H1 (cell line): ENCODE measurements at regions not wholly inside any gene's neighbourhood (a gene's known extent, or its start where the extent isn't known, plus 50 kb on each side); places are given as distances from the start of the nearest gene placed in this dataset.

Experiments
- CTCF ChIA-PET: fragments of 300-600 bp; sonication (Branson Sonifier 250); formaldehyde crosslinking; loops from one replicate; lab custom pipeline; 2021; ENCODE audit not compliant: partially characterized antibody; lab: Charles Lee
- POLR2A ChIA-PET: fragments of 300-600 bp; sonication (Branson Sonifier 250); formaldehyde crosslinking; loops from one replicate; lab custom pipeline; 2021; ENCODE audit warnings: inconsistent platforms; ENCODE audit not compliant: partially characterized antibody; lab: Charles Lee
- DNase-seq, 2 experiments: peaks; one replicate each; pipeline versions ENCODE4 v3.0.0 to v3.0.0-alpha.2; 2010 to 2022; ENCODE audit warnings: low spot score in 2 of 2, low read depth in 1 of 2, mixed read lengths in 1 of 2
- FAIRE-seq: peaks from 2 replicates; lab custom pipeline; 2011; peaks lifted over from hg19 to GRCh38; lab: Jason Lieb, UNC
- H2AFZ ChIP-seq: 2 replicates; pipeline ENCODE4 v1.8.1; 2012; ENCODE audit warnings: low read length, inconsistent platforms
- H2AK5ac ChIP-seq: 2 replicates; pipeline ENCODE4 v1.6.1; 2013; ENCODE audit warnings: low read depth, low read length
- H2BK120ac ChIP-seq: replicated peaks from 2 replicates; pipeline ENCODE3; 2013; ENCODE audit warnings: low read depth, low read length, inconsistent platforms
- H2BK12ac ChIP-seq: 2 replicates; pipeline ENCODE4 v1.6.1; 2013; ENCODE audit warnings: low read depth, low read length
- H2BK15ac ChIP-seq: 2 replicates; pipeline ENCODE4 v1.6.1; 2013; ENCODE audit warnings: low read length
- H2BK20ac ChIP-seq: 2 replicates; pipeline ENCODE4 v1.6.1; 2013; ENCODE audit warnings: low read length
- H2BK5ac ChIP-seq: 2 replicates; pipeline ENCODE4 v1.6.1; 2013; ENCODE audit warnings: low read depth, low read length
- H3K14ac ChIP-seq: 2 replicates; pipeline ENCODE4 v1.6.1; 2013; ENCODE audit warnings: inconsistent platforms; ENCODE audit not compliant: insufficient read length
- H3K18ac ChIP-seq: 2 replicates; pipeline ENCODE4 v1.6.1; 2013; ENCODE audit warnings: low read length; ENCODE audit errors: extremely low read depth
- H3K23ac ChIP-seq: 2 replicates; pipeline ENCODE4 v1.6.1; 2013; ENCODE audit warnings: inconsistent platforms; ENCODE audit not compliant: insufficient read length
- H3K23me2 ChIP-seq: 2 replicates; pipeline ENCODE4 v1.6.1; 2013; ENCODE audit warnings: low read depth, low read length
- H3K27ac ChIP-seq: 2 replicates; pipeline ENCODE4 v1.6.1; 2011; ENCODE audit warnings: low read depth, low read length, inconsistent platforms
- H3K27me3 ChIP-seq, 4 experiments: replicated peaks in 1 of 4; 1 replicate in 1 of 4; 2 replicates in 3 of 4; pipeline versions ENCODE4 v1.6.1 to v1.8.1; 2011 to 2013; ENCODE audit warnings: low read length in 3 of 4, mild to moderate bottlenecking in 3 of 4, inconsistent platforms in 2 of 4, mixed read lengths in 2 of 4, moderate library complexity in 1 of 4; ENCODE audit not compliant: control insufficient read depth in 3 of 4, insufficient read depth in 3 of 4; ENCODE audit errors: extremely low read depth in 1 of 4
- H3K36me3 ChIP-seq, 4 experiments: 2 replicates each; pipeline versions ENCODE4 v1.6.1 to v1.8.1; 2011 to 2013; ENCODE audit warnings: mild to moderate bottlenecking in 4 of 4, low read length in 3 of 4, moderate library complexity in 2 of 4, control low read depth in 1 of 4, inconsistent platforms in 1 of 4; ENCODE audit not compliant: insufficient read depth in 4 of 4, control insufficient read depth in 2 of 4
- H3K4ac ChIP-seq: replicated peaks from 2 replicates; pipeline ENCODE3; 2013; ENCODE audit warnings: low read length, low read depth, mixed read lengths, inconsistent platforms; ENCODE audit not compliant: insufficient read length
- H3K4me1 ChIP-seq, 4 experiments: replicated peaks in 1 of 4; 1 replicate in 1 of 4; 2 replicates in 3 of 4; pipeline versions ENCODE4 v1.6.1 to v1.8.1; 2011 to 2013; ENCODE audit warnings: low read length in 3 of 4, inconsistent platforms in 2 of 4, mixed read lengths in 1 of 4; ENCODE audit not compliant: insufficient read depth in 4 of 4, control insufficient read depth in 3 of 4
- H3K4me2 ChIP-seq, 2 experiments: 2 replicates each; pipeline versions ENCODE4 v1.6.1 to v1.8.1; 2011 to 2013; ENCODE audit warnings: low read depth in 2 of 2, low read length in 2 of 2, control low read depth in 1 of 2, inconsistent platforms in 1 of 2, mild to moderate bottlenecking in 1 of 2; ENCODE audit not compliant: insufficient read depth in 1 of 2
- H3K4me3 ChIP-seq, 4 experiments: fragments of 200-600, 300-600 bp in 1 of 4; sonication (generic), shearing (Covaris generic), sonication (Bioruptor Twin) in 1 of 4; 2 replicates each; pipeline versions ENCODE4 v1.5.1 to v1.8.1; 2011 to 2016; ENCODE audit warnings: low read length in 4 of 4, low read depth in 3 of 4, control low read depth in 2 of 4, inconsistent platforms in 2 of 4, mild to moderate bottlenecking in 2 of 4, mixed read lengths in 1 of 4, moderate library complexity in 1 of 4; ENCODE audit not compliant: insufficient read depth in 2 of 4; ENCODE audit errors: extremely low read depth in 1 of 4
- H3K56ac ChIP-seq: replicated peaks from 2 replicates; pipeline ENCODE3; 2013; ENCODE audit warnings: low read depth, mild to moderate bottlenecking, mixed read lengths, low read length, inconsistent platforms; ENCODE audit not compliant: insufficient read length
- H3K79me1 ChIP-seq: 2 replicates; pipeline ENCODE4 v1.6.1; 2013; ENCODE audit warnings: low read depth, low read length, control low read depth
- H3K79me2 ChIP-seq, 2 experiments: 2 replicates each; pipeline versions ENCODE4 v1.6.1 to v1.8.1; 2012 to 2013; ENCODE audit warnings: low read length in 2 of 2, mild to moderate bottlenecking in 2 of 2, inconsistent platforms in 1 of 2; ENCODE audit not compliant: insufficient read depth in 2 of 2, control insufficient read depth in 1 of 2
- H3K9ac ChIP-seq, 4 experiments: replicated peaks in 1 of 4; 1 replicate in 1 of 4; 2 replicates in 3 of 4; pipeline versions ENCODE4 v1.6.1 to v1.8.1; 2011 to 2013; ENCODE audit warnings: low read depth in 3 of 4, low read length in 3 of 4, control low read depth in 2 of 4, mild to moderate bottlenecking in 2 of 4, moderate library complexity in 2 of 4, inconsistent platforms in 1 of 4; ENCODE audit errors: extremely low read depth in 1 of 4
- H3K9me3 ChIP-seq, 2 experiments: 2 replicates each; pipeline versions ENCODE4 v1.6.1 to v1.8.1; 2012 to 2013; ENCODE audit warnings: mild to moderate bottlenecking in 2 of 2, moderate library complexity in 2 of 2, control low read depth in 1 of 2, inconsistent platforms in 1 of 2, low read depth in 1 of 2, low read length in 1 of 2, mixed read lengths in 1 of 2; ENCODE audit not compliant: insufficient read depth in 2 of 2
- H4K20me1 ChIP-seq, 2 experiments: replicated peaks in 1 of 2; 2 replicates each; pipeline versions ENCODE3 to v1.8.1; 2011 to 2013; ENCODE audit warnings: inconsistent platforms in 2 of 2, low read length in 2 of 2, mild to moderate bottlenecking in 1 of 2; ENCODE audit not compliant: insufficient read depth in 2 of 2, control insufficient read depth in 1 of 2
- H4K5ac ChIP-seq: 2 replicates; pipeline ENCODE4 v1.6.1; 2013; ENCODE audit warnings: low read length, low read depth, mixed read lengths, inconsistent platforms; ENCODE audit not compliant: insufficient read length
- H4K8ac ChIP-seq: 2 replicates; pipeline ENCODE4 v1.8.0; 2013; ENCODE audit warnings: mild to moderate bottlenecking, moderate library complexity, low read length, inconsistent platforms; ENCODE audit not compliant: insufficient read depth; ENCODE audit errors: extremely low read depth
- H4K91ac ChIP-seq: replicated peaks from 2 replicates; pipeline ENCODE3; 2013; ENCODE audit warnings: low read length, mixed read lengths, inconsistent platforms; ENCODE audit not compliant: insufficient read length
- CHD1 ChIP-seq: IDR thresholded peaks from 2 replicates; pipeline ENCODE4 v1.6.1; 2012; ENCODE audit warnings: low read depth, low read length, improper control_type of control experiment
- CREB1 ChIP-seq: IDR thresholded peaks from 2 replicates; pipeline ENCODE4 v1.6.1; 2012; ENCODE audit warnings: inconsistent platforms
- GABPA ChIP-seq: IDR thresholded peaks from 2 replicates; pipeline ENCODE4 v1.6.1; 2011; ENCODE audit warnings: mild to moderate bottlenecking, low read length, moderate library complexity, borderline replicate concordance; ENCODE audit not compliant: insufficient read depth
- HDAC6 ChIP-seq: IDR thresholded peaks from one replicate; pipeline ENCODE4 v1.7.1; 2012; ENCODE audit warnings: low read depth, mild to moderate bottlenecking, inconsistent platforms, low read length, moderate library complexity
- JUN ChIP-seq: IDR thresholded peaks from 2 replicates; pipeline ENCODE4 v1.6.1; 2011; ENCODE audit warnings: low read depth, mild to moderate bottlenecking, improper control_type of control experiment, low read length
- NANOG ChIP-seq: IDR thresholded peaks from 2 replicates; pipeline ENCODE4 v1.6.1; 2011; ENCODE audit warnings: low read length, low read depth, mild to moderate bottlenecking, inconsistent platforms; ENCODE audit not compliant: insufficient read depth, poor library complexity, severe bottlenecking
- POLR2A ChIP-seq, 2 experiments: IDR thresholded peaks; 1 replicate in 1 of 2; 2 replicates in 1 of 2; pipeline ENCODE4 v1.6.1; 2011; ENCODE audit warnings: low read depth in 2 of 2, low read length in 2 of 2, mild to moderate bottlenecking in 2 of 2; ENCODE audit errors: control extremely low read depth in 1 of 2
- POLR2AphosphoS5 ChIP-seq: IDR thresholded peaks from 2 replicates; pipeline ENCODE4 v1.6.1; 2011; ENCODE audit warnings: low read depth, low read length
- RFX5 ChIP-seq: IDR thresholded peaks from 2 replicates; pipeline ENCODE4 v1.6.1; 2011; ENCODE audit warnings: low read depth, low read length, improper control_type of control experiment, borderline replicate concordance
- RNF2 ChIP-seq: fragments of 200-900, 300-1000 bp; sonication (generic); IDR thresholded peaks from 2 replicates; pipeline ENCODE4 v1.7.1; 2016; ENCODE audit warnings: borderline replicate concordance, low read depth, mild to moderate bottlenecking, antibody characterized with exemption, low read length; ENCODE audit not compliant: poor library complexity, severe bottlenecking; ENCODE audit errors: missing control alignments
- SIN3A ChIP-seq, 2 experiments: IDR thresholded peaks in 1 of 2; conservative IDR thresholded peaks in 1 of 2; 2 replicates each; pipeline ENCODE4 v1.6.1; 2011 to 2012; ENCODE audit warnings: low read length in 2 of 2, improper control_type of control experiment in 1 of 2, low read depth in 1 of 2, mild to moderate bottlenecking in 1 of 2
- SP1 ChIP-seq: IDR thresholded peaks from 2 replicates; pipeline ENCODE4 v1.6.1; 2011; ENCODE audit warnings: low read depth, low read length
- SP4 ChIP-seq: IDR thresholded peaks from 2 replicates; pipeline ENCODE4 v1.6.1; 2012; ENCODE audit warnings: low read length, inconsistent platforms
- SUZ12 ChIP-seq: fragments of 200-600 bp; sonication (generic); IDR thresholded peaks from 2 replicates; pipeline ENCODE4 v1.6.1; 2012; ENCODE audit warnings: mild to moderate bottlenecking, inconsistent platforms, low read length, moderate library complexity, mixed read lengths
- TAF1 ChIP-seq: IDR thresholded peaks from 2 replicates; pipeline ENCODE4 v1.6.1; 2011; ENCODE audit warnings: mild to moderate bottlenecking, low read depth, low read length
- ZNF274 ChIP-seq: IDR thresholded peaks from 2 replicates; pipeline ENCODE4 v1.7.0; 2012; ENCODE audit warnings: low read length, borderline replicate concordance; ENCODE audit errors: extremely low read depth
- WGBS, 2 experiments: shearing (Covaris generic) in 1 of 2; methylation state at CpG; one replicate each; pipeline versions ENCODE4 v1.1.6 to v1.1.7; 2013 to 2015; ENCODE audit warnings: low lambda C conversion rate in 2 of 2, mixed read lengths in 2 of 2, inconsistent platforms in 1 of 2, low coverage in 1 of 2, missing lambda C conversion rate in 1 of 2; ENCODE audit not compliant: insufficient replicate concordance in 2 of 2, insufficient coverage in 1 of 2, insufficient read length in 1 of 2; ENCODE audit errors: extremely low coverage in 1 of 2, missing lambda C conversion rate in 1 of 2; 5-methylcytosine and 5-hydroxymethylcytosine counted together

- no peak overlapping the region for H3K27ac ChIP-seq
- TF ChIP-seq SUZ12 (no peak), CREB1 (no peak), SIN3A (conservative IDR thresholded peaks at IDR 0.05 in 1 of 2, IDR thresholded peaks at IDR 0.05 in 1 of 2; ENCODE audit: low read depth in 1 of 2, low read length in 2 of 2) (no peak), POLR2A (IDR thresholded peaks at IDR 0.05; ENCODE audit: control extremely low read depth in 1 of 2, low read depth in 2 of 2, low read length in 2 of 2) (no peak), CHD1 (no peak), SP1 (no peak), TAF1 (no peak), NANOG (no peak), POLR2AphosphoS5 (no peak), HDAC6 (no peak), ZNF274 (no peak), RNF2 (no peak), JUN (no peak), SP4 (no peak), GABPA (no peak), RFX5 (no peak)
Measured at GRCh38 chr19:5395556-5395955, 54.9 kb upstream of the PTPRS start.

More at GRCh38 chr19:5395556-5395955, 54.9 kb upstream of the PTPRS start:
- H4K91ac ChIP-seq: no peak overlapping the region
- H2BK15ac ChIP-seq: no peak overlapping the region
- no peak for DNase-seq
- no peak overlapping the region for H4K8ac ChIP-seq
- no peak overlapping the region for H2BK120ac ChIP-seq
- H3K23ac ChIP-seq: no peak overlapping the region
- no peak for FAIRE-seq
- peaks cover 0 to 28% (median 6%) of the 10 kb centered on the region in 4 experiments; a peak in 5 of 7 replicates for H3K4me1 ChIP-seq
- no peak overlapping the region for H3K4me2 ChIP-seq
- H3K4ac ChIP-seq: no peak overlapping the region
- no peak overlapping the region for H3K4me3 ChIP-seq
- H3K18ac ChIP-seq: no peak overlapping the region
- no peak overlapping the region for H2BK20ac ChIP-seq
- no peaks in the 10 kb centered on the region; a peak in 1 of 7 replicates for H3K27me3 ChIP-seq
- no peak overlapping the region for H2AFZ ChIP-seq
- no peak overlapping the region for H3K9ac ChIP-seq
- ChIA-PET POLR2A (no interaction called here), CTCF (interaction anchor here (0.8 to 1.2 kb wide), 3 partner anchors 9 to 90 kb away, joined by 3 to 4 read pairs (median 3); no protein-coding TSS in a partner anchor)
- no peak overlapping the region for H2BK5ac ChIP-seq
- no peak overlapping the region for H4K5ac ChIP-seq
- H3K56ac ChIP-seq: no peak overlapping the region
- H3K79me1 ChIP-seq: no peaks in the 10 kb centered on the region; the same call in 1 of the 2 replicates
- WGBS, 2 experiments: 63% methylated on average over 10 of the region's 11 CpGs; no CpG with 5 or more reads in 1 of the 2 experiments
- H2AK5ac ChIP-seq: no peak overlapping the region
- no peaks in the 10 kb centered on the region for H3K79me2 ChIP-seq
- no peak overlapping the region for H3K14ac ChIP-seq
- H3K36me3 ChIP-seq: no peaks in the 10 kb centered on the region
- 0 out of 2 replicates have a peak, but pooled peaks cover 2% of the 10 kb centered on the region for H3K23me2 ChIP-seq
- no peak overlapping the region for H2BK12ac ChIP-seq
- H4K20me1 ChIP-seq: peaks cover 0 to 4% of the 10 kb centered on the region in 2 experiments
- no peaks in the 10 kb centered on the region for H3K9me3 ChIP-seq
